Lower leg skin (tissue), 4 donors: ENCODE measurements at regions not wholly inside any gene's neighbourhood (a gene's known extent, or its start where the extent isn't known, plus 50 kb on each side); places are given as distances from the start of the nearest gene placed in this dataset.

Experiments used
- DNase-seq, 2 donors: peaks; one replicate each; pipeline ENCODE4 v3.0.0-alpha.2; 2019; ENCODE audit warnings: low spot score in 2 of 2
- H3K4me3 ChIP-seq: fragments of 200-600 bp; sonication (generic); 2 replicates; pipeline ENCODE4 v1.5.1; 2017; ENCODE audit warnings: mild to moderate bottlenecking, low read depth; ENCODE audit not compliant: poor library complexity, severe bottlenecking
- CTCF ChIP-seq, 3 donors: fragments of 450-650 bp; IDR thresholded peaks; one replicate each; pipeline ENCODE4 v1.5.1; 2016; ENCODE audit warnings: antibody characterized with exemption in 3 of 3, mild to moderate bottlenecking in 3 of 3, moderate library complexity in 2 of 3
- POLR2A ChIP-seq, 2 donors: fragments of 450-650 bp; IDR thresholded peaks; one replicate each; pipeline ENCODE4 v1.6.1; 2016 to 2017; ENCODE audit warnings: antibody characterized with exemption in 2 of 2, mild to moderate bottlenecking in 1 of 2, moderate library complexity in 1 of 2
- WGBS, 2 donors: methylation state at CpG; one replicate each; pipeline ENCODE4 v1.1.5; 2018; 5-methylcytosine and 5-hydroxymethylcytosine counted together
- intact Hi-C: fragments of 100-400 bp; cut with DNase I; formaldehyde crosslinking; loops from one replicate; pipeline ENCODE4 v1.15.0; 2023; ENCODE audit warnings: low total_unique reads

- no peak for TF ChIP-seq CTCF (IDR thresholded peaks at IDR 0.05)
- no peak overlapping the region for H3K4me3 ChIP-seq
- DNase-seq: no peak
- 19 to 39% methylated on average over 4 of the region's 4 CpGs for WGBS, 2 donors
- intact Hi-C loops: no loop called here
Measured at GRCh38 chr4:11746734-11747133, 318.0 kb upstream of the HS3ST1 start.

- WGBS, 2 donors: 67 to 73% methylated on average over 1 of the region's 1 CpG
- TF ChIP-seq POLR2A (IDR thresholded peaks at IDR 0.05) (no peak), CTCF (IDR thresholded peaks at IDR 0.05) (no peak)
- no peak for DNase-seq
- intact Hi-C loops: no loop called here
- H3K4me3 ChIP-seq: no peak overlapping the region
Measured at GRCh38 chr4:11743976-11744375, 315.3 kb upstream of the HS3ST1 start.

- intact Hi-C loops: no loop called here
- no peak for DNase-seq
- 85 to 88% methylated on average over 1 of the region's 1 CpG for WGBS, 2 donors
- no peak overlapping the region for H3K4me3 ChIP-seq
- TF ChIP-seq CTCF (IDR thresholded peaks at IDR 0.05): no peak
- no peak for TF ChIP-seq POLR2A (IDR thresholded peaks at IDR 0.05)
Measured at GRCh38 chr4:11743236-11743635, 314.5 kb upstream of the HS3ST1 start.

GRCh38 chr4:11741190-11741652 is 312.5 kb upstream of the HS3ST1 start:
- no peak overlapping the region for H3K4me3 ChIP-seq
- intact Hi-C loops: no loop called here
- DNase-seq: no peak
- WGBS, 2 donors: 28 to 32% methylated on average over 1 of the region's 1 CpG
- TF ChIP-seq CTCF (IDR thresholded peaks at IDR 0.05): no peak
- TF ChIP-seq POLR2A (IDR thresholded peaks at IDR 0.05): no peak

GRCh38 chr4:11739992-11740391 is 311.3 kb upstream of the HS3ST1 start:
- intact Hi-C loops: no loop called here
- no peak overlapping the region for H3K4me3 ChIP-seq
- 42 to 47% methylated on average over 1 of the region's 1 CpG for WGBS, 2 donors
- TF ChIP-seq POLR2A (IDR thresholded peaks at IDR 0.05) (no peak), CTCF (IDR thresholded peaks at IDR 0.05) (no peak)
- no peak for DNase-seq

GRCh38 chr4:11736978-11737377 is 308.3 kb upstream of the HS3ST1 start:
- no peak for DNase-seq
- no peak for TF ChIP-seq CTCF (IDR thresholded peaks at IDR 0.05)
- TF ChIP-seq POLR2A (IDR thresholded peaks at IDR 0.05): no peak
- intact Hi-C loops: no loop called here
- WGBS, 2 donors: 80 to 81% methylated on average over 2 of the region's 2 CpGs
- H3K4me3 ChIP-seq: no peak overlapping the region
